22Rv1 (cell line): ENCODE measurements at regions not wholly inside any gene's neighbourhood (a gene's known extent, or its start where the extent isn't known, plus 50 kb on each side); places are given as distances from the start of the nearest gene placed in this dataset.

Source experiments
- H3K27ac ChIP-seq: fragments of 450-650 bp; 2 replicates; pipeline ENCODE4 v1.5.1; 2017
- ZFX ChIP-seq: fragments of 450-650 bp; IDR thresholded peaks from 2 replicates; pipeline ENCODE4 v1.6.1; 2017; ENCODE audit warnings: antibody characterized with exemption, borderline replicate concordance
- TF ChIP-seq, protein P1 (sequence below): fragments of 450-650 bp; IDR thresholded peaks from 2 replicates; pipeline ENCODE4 v1.5.1; 2017; ENCODE audit warnings: mild to moderate bottlenecking

DNA sequence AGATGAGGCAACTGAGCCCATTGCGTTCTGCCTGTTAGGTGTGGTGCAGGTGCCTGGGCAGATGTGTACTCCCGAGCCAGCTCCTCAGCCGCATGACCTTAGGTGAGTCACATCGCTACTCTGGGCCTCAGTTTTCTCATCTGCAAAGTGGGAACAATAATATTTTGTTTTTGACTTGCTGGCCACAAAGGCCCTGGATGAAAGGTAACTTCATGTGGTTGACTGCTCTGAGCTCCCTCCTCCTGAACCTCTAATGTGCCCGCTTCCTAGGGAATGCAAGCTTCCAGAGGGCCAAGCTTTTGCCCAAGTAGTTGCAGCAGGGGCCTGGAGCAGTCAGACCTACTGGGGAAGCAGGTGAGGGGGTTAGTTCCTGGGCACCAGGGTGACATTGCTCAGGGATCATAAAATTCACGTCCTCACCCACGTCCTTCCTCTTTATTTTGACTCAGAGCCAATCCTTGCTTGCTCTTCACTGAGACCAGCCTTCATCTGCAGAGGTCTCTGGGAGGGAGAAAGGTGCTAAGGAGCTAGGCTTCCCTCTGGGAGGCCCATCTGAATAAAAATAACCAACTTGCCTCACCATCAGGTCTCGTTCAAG is 149.0 kb upstream of the TLE3 start:
- H3K27ac ChIP-seq, result no peak overlapping the region
- no peak for TF ChIP-seq ZFX
- TF ChIP-seq, protein P1, sequence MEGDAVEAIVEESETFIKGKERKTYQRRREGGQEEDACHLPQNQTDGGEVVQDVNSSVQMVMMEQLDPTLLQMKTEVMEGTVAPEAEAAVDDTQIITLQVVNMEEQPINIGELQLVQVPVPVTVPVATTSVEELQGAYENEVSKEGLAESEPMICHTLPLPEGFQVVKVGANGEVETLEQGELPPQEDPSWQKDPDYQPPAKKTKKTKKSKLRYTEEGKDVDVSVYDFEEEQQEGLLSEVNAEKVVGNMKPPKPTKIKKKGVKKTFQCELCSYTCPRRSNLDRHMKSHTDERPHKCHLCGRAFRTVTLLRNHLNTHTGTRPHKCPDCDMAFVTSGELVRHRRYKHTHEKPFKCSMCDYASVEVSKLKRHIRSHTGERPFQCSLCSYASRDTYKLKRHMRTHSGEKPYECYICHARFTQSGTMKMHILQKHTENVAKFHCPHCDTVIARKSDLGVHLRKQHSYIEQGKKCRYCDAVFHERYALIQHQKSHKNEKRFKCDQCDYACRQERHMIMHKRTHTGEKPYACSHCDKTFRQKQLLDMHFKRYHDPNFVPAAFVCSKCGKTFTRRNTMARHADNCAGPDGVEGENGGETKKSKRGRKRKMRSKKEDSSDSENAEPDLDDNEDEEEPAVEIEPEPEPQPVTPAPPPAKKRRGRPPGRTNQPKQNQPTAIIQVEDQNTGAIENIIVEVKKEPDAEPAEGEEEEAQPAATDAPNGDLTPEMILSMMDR, result no peak

DNA sequence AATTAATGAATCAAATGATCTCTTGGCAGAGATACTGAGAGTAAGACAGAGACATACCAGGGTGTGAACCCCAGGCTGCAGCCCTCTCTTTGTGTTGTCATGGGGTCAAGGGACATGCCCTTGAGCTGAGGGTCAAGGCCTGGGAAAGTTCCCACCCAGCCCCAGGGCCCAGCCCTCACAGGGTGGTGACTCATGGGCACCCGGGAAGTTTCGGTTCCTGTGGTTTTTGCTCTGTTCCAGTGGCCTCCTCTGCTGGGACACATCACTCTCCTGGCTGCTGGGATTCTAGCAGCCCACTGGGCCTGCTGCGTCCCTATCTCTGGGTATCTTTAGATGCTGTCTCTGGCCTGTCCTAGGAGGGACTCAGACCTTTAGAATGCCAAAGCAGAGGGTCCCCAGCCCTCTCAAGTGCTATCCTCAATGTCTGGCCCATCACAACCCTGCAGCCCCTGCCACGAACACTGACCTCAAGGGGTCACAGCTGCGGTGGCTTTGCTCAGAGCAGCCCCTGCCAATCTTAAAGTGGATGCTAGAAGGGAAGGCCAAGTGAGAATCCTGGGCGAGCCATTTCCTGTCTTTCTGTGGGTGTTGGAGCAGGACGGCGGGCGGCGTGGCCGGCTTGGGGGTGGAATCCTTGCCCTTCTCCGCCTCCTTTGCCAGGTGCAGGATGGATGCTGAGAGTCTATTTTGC is 148.4 kb upstream of the TLE3 start:
- H3K27ac ChIP-seq, result no peak overlapping the region
- no peak for TF ChIP-seq ZFX
- TF ChIP-seq, protein P1, result no peak

DNA sequence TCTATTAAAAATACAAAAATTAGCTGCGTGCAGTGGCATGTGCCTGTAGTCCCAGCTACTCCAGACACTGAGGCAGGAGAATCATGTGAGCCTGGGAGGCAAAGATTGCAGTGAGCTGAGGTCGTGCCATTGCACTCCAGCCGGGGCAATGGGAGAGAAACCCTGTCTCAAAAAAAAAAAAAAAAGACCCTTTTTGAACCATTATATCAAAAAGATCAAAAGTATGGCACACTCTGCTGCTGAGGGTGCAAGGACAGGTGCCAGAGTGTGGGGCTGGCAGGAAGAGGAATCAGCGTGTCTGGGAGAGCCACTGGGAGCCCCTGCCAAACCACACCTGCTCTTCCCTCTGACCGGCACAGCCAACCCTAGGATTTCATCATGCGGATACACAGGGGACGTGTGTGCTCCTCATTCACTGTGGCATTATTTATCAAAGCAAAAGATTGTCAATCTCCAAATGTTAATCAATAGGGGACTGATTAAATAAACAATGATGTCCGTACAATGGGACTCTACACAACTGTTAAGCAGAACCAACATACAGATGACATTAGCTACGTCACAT is 147.3 kb upstream of the TLE3 start:
- H3K27ac ChIP-seq, result no peak overlapping the region
- no peak for TF ChIP-seq ZFX
- TF ChIP-seq, protein P1, result no peak

DNA sequence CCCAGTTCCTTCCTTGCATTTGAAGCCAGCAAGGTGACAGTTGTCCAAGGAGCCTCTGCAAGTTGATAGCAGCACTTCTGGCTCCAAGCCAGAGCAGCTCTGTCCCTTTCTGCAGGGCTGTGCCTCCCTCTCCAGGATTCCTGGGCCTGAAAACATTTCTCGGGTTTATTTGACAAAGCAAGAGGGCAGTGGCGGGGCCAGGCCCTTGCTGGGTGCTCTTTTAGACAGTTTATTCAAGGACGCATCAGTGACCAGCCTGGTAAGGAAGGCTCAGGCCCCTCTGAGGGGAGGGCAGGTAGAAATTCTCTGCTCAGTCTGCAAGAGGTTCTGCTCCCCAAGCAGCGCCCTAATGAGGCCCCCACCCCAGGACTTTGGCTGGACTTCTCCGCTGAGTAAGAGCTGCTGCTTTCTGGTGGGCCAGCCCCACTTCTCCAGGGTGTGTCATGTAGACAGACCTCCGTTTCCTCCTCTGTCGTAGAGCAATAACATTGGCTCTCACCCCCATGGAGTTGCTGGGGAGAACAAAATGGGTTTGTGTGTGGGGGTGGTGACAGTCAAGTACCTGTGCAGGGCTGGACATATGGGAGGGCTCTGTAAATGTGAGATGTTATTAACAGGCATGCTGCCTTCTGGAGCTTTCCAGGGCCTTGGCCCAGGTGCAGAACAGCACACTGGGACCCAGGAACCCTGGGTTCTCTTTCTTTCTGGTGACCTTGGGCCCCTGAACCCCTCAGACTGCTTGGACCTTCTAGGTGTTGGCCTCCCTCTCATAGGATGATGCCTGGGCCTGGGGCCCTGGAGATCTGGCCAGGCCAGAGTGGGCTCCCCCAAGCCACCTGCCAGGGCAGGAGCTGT is 146.2 kb upstream of the TLE3 start:
- no peak for TF ChIP-seq ZFX
- TF ChIP-seq, protein P1, result no peak
- no peak overlapping the region for H3K27ac ChIP-seq

DNA sequence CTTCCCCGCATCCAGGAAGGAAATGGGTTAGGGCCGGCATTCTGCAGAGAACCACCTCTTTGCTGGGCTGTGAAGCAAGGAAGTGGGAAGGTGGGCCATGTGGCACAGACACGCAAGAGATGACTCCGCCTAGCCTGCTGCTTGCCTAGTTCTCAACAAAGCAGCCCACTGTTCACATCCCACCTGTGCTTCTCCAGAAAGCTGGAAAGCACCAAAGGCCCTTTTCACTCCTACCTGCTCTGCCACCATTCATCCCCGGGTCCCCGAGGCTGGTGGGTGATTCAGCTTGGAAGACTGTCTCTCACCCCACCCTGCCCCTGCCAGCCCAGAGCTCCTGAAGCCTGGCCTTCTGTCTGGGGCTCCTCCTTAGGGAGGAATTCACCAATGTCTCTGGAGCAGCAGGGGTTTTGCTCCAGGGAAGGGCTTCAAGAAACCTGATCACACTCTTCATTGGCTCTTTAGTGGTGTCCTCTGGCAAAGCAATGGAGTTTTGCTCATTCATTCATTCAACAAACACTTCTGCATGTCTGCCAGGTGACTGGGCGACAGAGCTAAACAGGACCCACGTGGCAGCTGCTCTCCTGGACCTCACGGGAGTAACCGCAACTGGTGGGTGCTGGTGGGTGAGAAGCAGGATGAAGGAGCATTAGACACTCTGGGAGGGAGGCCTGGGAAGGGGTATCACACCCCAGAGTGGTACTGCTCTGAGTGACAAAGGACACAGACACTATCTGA is 145.4 kb upstream of the TLE3 start:
- no peak overlapping the region for H3K27ac ChIP-seq
- TF ChIP-seq, protein P1, result no peak
- TF ChIP-seq ZFX, result no peak

DNA sequence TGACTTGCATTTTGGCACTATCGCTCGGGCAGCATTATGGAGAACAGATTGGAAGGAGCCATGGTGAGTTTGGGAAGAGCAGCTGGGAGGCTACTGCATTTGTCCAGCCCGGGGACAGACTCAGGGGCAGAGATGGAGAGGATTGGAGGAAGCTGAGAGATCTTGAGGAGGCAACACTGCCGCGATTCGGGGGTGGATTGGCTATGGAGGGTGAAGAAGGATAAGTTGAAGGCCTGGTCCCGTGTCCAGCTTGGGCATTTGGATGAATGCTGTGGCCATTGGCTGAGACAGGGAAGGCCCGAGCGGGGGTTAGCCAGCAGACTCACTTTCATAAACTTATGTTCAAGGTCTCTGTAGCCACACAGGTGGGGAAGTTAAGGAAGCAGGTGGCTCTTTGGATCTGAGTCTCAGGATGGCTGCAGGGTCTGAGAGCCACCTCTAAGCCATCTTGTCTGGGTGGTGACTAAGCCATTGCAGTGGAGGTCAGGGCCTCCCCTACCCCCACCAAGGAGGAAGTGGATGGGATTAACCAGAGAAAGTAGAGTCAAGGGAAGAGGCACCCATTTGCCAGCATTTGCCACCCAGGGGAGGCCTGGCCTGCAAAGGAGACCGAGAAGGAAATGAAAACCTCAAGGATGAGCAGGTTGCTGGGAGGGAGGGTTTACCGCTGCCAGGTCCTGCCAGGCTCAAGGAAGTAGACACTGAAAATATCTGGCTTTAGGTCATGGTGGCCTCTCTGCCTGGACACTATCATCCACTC is 144.0 kb upstream of the TLE3 start:
- TF ChIP-seq, protein P1, result no peak
- no peak for TF ChIP-seq ZFX
- no peak overlapping the region for H3K27ac ChIP-seq
